Testis (tissue), 2 donors: ENCODE measurements at regions not wholly inside any gene's neighbourhood (a gene's known extent, or its start where the extent isn't known, plus 50 kb on each side); places are given as distances from the start of the nearest gene placed in this dataset.
"Not testable (repeated sequence)": the region's sequence is repeated elsewhere in the genome, so short reads cannot be mapped to it uniquely, and the experiment has no call there.

ENCODE experiments used
- DNase-seq: peaks from one replicate; pipeline ENCODE4 v3.0.0-alpha.2; 2019
- H3K27ac ChIP-seq, 2 donors: fragments of 200-600 bp; sonication (generic); one replicate each; pipeline ENCODE4 v1.5.1; 2019
- H3K27me3 ChIP-seq: fragments of 200-600 bp; sonication (generic); one replicate; pipeline ENCODE4 v1.5.1; 2019
- H3K36me3 ChIP-seq: fragments of 200-600 bp; sonication (generic); one replicate; pipeline ENCODE4 v1.5.1; 2017; ENCODE audit warnings: low read depth; ENCODE audit errors: missing control alignments
- H3K4me1 ChIP-seq: fragments of 200-600 bp; sonication (generic); one replicate; pipeline ENCODE4 v1.5.1; 2019
- H3K4me3 ChIP-seq, 2 donors: fragments of 200-600 bp; sonication (generic); one replicate each; pipeline ENCODE4 v1.5.1; 2017 to 2019
- H3K9me3 ChIP-seq: fragments of 200-600 bp; sonication (generic); one replicate; pipeline ENCODE4 v1.5.1; 2017
- CTCF ChIP-seq, 3 experiments: fragments of 450-650 bp in 2 of 3; fragments of 200-600 bp in 1 of 3; sonication (generic) in 1 of 3; IDR thresholded peaks; one replicate each; pipeline ENCODE4 v1.5.1; 2016 to 2019; ENCODE audit warnings: antibody characterized with exemption in 3 of 3, mild to moderate bottlenecking in 2 of 3, moderate library complexity in 1 of 3
- POLR2A ChIP-seq: fragments of 450-650 bp; IDR thresholded peaks from one replicate; pipeline ENCODE4 v1.6.1; 2017; ENCODE audit warnings: antibody characterized with exemption, mild to moderate bottlenecking, moderate library complexity
- WGBS, 2 donors: methylation state at CpG; one replicate each; pipeline ENCODE4 v1.1.5; 2018; 5-methylcytosine and 5-hydroxymethylcytosine counted together
- intact Hi-C: fragments of 100-400 bp; cut with DNase I; formaldehyde crosslinking; loops from one replicate; pipeline ENCODE4 v1.15.1; 2023; ENCODE audit warnings: low total_unique reads

DNA sequence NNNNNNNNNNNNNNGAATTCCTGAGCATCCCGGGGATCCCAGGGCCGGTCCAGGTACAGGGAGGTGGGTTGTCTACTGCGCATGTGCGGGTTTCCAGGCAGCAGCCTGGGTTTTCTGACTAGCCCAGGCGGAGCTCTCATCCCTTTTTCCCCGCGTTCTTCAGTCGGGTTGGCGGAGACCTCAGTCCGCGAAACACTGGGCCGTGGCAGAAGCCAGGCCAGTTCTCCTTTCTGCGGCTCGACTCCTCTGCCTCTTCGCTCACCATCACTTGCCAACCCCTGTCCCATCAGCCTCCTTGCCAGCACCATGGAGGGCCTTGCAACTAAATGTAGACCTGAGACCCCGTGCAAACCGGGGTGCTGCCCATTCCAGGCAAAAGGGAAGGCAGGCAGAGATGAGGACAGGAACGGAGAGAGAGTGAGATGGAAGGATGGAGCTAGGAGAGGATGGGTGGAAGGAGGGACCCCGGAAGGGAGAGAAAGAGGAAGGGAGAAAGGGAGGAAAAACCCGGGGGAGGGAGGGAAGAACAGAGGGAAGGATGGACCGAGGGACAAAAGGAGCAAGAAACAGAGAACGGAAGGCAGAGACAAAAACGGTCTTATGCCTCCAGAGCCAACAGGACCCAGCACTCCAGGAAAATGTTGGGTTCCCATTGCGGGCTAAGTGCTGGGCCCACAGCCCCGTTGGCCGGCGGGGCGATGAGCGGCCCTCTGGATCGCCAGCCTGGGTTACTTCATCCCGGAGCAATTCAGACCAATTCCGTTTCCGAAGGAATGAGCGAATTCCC is 445.4 kb upstream of the DEFB115 start:
- Histone ChIP-seq H3K9me3 (peaks cover 5% of the 10 kb centered on the region), H3K36me3 (no peaks in the 10 kb centered on the region), H3K4me1 (no peaks in the 10 kb centered on the region), H3K27me3 (no peaks in the 10 kb centered on the region), H3K27ac (no peak overlapping the region), H3K4me3 (no peak overlapping the region)
- DNase-seq = peak; percentile 26
- intact Hi-C loops = no loop called here
- 41 to 47% methylated on average over 33 of the region's 34 CpGs for WGBS, 2 donors
- TF ChIP-seq POLR2A (no peak), CTCF (IDR thresholded peaks at IDR 0.05) (no peak)

DNA sequence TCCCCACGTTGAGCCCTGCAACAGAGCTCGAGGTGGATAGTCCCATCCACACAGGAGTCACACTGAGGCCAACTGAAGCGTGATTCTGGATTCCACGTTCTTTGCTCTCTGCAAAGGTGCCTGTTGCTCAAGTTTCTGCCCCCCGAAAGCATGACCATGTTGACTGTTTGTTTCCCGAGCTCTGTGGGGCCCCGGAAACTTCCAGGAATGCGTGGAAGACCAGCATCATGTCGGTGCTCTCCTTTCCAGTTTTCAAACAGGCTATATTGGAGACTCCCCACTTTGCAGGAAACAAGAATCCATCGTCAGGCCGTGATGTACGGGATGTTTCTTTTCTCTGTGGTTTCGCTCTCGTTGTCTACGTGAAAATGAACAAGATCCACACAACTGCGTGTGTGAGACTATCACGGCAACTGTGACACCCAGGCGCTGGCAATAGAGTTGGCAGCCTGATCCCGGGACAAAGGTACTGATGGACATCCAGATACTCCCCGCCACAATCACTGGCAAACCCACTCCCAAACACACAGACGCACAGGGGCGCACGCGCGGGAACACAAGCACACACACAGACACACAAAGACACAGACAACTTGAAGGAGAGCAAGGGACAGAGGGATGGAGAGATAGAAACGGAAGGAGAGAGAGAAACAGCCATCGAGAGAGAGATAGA is 444.6 kb upstream of the DEFB115 start:
- TF ChIP-seq CTCF (IDR thresholded peaks at IDR 0.05) = no peak
- no peak for TF ChIP-seq POLR2A
- intact Hi-C loops = no loop called here
- WGBS, 2 donors = 54 to 59% methylated on average over 27 of the region's 27 CpGs
- no peak overlapping the region for H3K27ac ChIP-seq
- no peaks in the 10 kb centered on the region for H3K36me3 ChIP-seq
- H3K4me3 ChIP-seq = no peak overlapping the region
- DNase-seq = no peak
- H3K9me3 ChIP-seq = peaks cover 5% of the 10 kb centered on the region
- H3K27me3 ChIP-seq = no peaks in the 10 kb centered on the region
- H3K4me1 ChIP-seq = no peaks in the 10 kb centered on the region

DNA sequence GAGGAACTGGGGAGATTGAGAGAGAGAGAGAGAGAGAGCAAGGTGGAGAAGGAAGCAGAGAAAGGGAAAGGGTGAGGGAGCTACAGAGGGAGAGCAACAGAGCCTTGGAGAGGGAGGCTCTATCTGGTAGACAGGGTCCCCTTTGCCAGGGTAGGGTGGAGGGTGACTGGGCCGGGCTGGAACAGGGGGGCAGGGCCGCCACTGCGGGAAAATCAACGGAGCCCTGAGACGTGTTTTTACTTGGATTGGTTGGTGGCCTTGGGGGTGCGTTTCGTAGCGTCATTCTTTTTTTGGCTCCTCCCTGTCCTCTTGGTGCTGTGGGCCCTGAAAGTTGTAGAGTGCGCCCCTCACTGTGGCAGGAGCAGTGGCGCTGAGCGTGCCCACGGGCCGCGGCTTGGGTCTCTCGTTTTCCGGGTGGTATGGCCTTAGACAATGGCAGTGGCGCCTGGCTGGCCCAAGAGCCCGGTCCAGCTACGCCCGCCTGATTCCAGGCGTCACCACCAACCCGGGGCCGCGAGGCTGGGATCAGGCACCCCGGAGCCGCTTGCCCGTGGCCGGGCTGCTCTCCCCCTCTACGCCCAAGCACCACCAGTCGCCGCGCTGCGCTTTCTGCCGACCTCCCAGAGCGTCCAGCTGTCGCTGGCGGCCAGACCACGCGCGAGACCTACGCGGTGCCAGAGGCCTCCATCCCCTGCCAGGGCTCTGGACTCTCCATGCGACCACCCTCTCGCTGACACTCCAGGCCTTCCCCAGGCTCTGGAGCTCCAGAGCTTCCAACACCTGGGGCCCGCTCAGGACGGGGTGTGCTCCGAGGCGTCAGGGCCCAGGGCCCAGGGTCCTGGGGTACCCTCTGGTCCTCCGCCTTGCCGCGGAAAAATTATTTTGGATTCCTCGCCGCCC is 443.8 kb upstream of the DEFB115 start:
- intact Hi-C loops, H3K36me3 ChIP-seq, H3K27me3 ChIP-seq, H3K9me3 ChIP-seq, DNase-seq, H3K27ac ChIP-seq, H3K4me3 ChIP-seq, H3K4me1 ChIP-seq: not testable (repeated sequence)
- WGBS, 2 donors = 59 to 60% methylated on average over 53 of the region's 53 CpGs

- DNase-seq, H3K36me3 ChIP-seq, H3K4me1 ChIP-seq, H3K4me3 ChIP-seq, H3K27ac ChIP-seq, H3K27me3 ChIP-seq, intact Hi-C loops, H3K9me3 ChIP-seq: not testable (repeated sequence)
- 58 to 64% methylated on average over 24 of the region's 24 CpGs for WGBS, 2 donors
Measured at GRCh38 chr20:30814312-30814639, 443.2 kb upstream of the DEFB115 start.

GRCh38 chr20:30815027-30815576 is 442.4 kb upstream of the DEFB115 start:
- intact Hi-C loops, H3K27ac ChIP-seq, H3K9me3 ChIP-seq, DNase-seq, H3K4me1 ChIP-seq, H3K27me3 ChIP-seq, H3K4me3 ChIP-seq, H3K36me3 ChIP-seq: not testable (repeated sequence)
- 51 to 52% methylated on average over 13 of the region's 13 CpGs for WGBS, 2 donors
